ENCODE measurements at regions not wholly inside any gene's neighbourhood (a gene's known extent, or its start where the extent isn't known, plus 50 kb on each side); places are given as distances from the start of the nearest gene placed in this dataset.

DNA sequence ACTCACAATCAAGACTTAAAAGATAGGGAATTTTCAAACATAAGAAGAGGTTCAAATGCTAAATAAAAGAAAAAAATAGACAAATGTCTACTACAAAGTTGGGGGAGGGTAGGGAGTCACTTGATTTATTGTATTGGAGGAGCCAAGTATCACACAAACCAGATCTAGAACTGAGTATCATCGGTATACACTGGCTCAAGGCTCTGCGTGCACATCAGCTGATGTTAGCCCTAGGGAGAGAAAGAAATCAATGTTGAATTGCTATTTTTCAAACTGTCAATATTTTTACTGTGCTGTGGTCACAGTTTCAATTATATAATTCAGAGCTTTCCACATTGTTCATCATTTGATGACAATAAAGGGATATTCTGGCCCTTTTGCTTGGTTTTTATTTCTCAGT is 54.9 kb upstream of the RXFP2 start:
- DNase-seq (ENCODE audit: insufficient read length, low spot score) (no peak), FAIRE-seq (no peak)
- TF ChIP-seq POLR2A (IDR thresholded peaks at IDR 0.05; ENCODE audit: low read depth, low read length) (no peak), TAF1 (IDR thresholded peaks at IDR 0.05; ENCODE audit: low read depth, low read length) (no peak), SPI1 (IDR thresholded peaks at IDR 0.05; ENCODE audit: low read depth, low read length) (no peak), POU2F2 (IDR thresholded peaks at IDR 0.05; ENCODE audit: low read depth, low read length) (no peak), POLR2AphosphoS5 (IDR thresholded peaks at IDR 0.05; ENCODE audit: low read depth, low read length) (no peak), PAX5 (IDR thresholded peaks at IDR 0.05; ENCODE audit: insufficient read depth, low read length, severe bottlenecking) (no peak)

DNA sequence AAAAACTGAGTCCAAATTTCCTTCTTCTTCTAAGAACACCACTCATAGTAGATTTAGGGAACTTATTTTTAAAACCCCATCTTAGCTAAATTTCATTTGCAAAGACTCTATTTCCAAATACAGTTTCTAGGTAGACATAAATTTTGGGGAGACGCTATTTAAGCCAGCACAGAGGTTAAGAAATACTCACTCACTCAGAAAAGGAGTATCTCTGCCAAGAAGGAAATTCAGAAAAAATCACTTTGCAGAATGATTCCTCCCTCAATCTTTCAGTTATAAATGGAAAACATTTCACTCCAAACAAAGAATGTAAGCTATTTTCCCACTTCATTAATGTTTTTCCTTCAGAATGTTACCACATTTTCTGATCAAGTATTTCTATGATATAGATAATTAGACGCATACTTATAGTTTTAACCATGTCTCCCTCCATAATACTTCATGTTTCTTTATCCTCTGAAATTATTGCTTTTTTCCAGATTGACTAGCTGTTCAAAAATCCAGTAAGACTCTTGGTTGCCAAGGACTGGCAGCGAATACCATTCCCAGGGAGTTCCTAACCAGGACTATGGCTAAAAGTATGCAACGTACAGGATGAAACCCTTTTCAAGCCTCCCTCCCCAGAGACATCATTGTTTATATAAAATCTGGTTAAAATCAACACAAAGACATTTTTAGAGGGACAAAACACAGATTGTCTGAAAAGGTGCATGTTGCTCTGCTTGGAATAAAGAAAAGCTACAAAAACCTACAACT is 52.5 kb upstream of the RXFP2 start:
- TF ChIP-seq POU2F2 (IDR thresholded peaks at IDR 0.05; ENCODE audit: low read depth, low read length) (no peak), POLR2A (IDR thresholded peaks at IDR 0.05; ENCODE audit: low read depth, low read length) (no peak), SPI1 (IDR thresholded peaks at IDR 0.05; ENCODE audit: low read depth, low read length) (no peak), PAX5 (IDR thresholded peaks at IDR 0.05; ENCODE audit: insufficient read depth, low read length, severe bottlenecking) (no peak), TAF1 (IDR thresholded peaks at IDR 0.05; ENCODE audit: low read depth, low read length) (no peak), POLR2AphosphoS5 (IDR thresholded peaks at IDR 0.05; ENCODE audit: low read depth, low read length) (no peak)
- no peak for FAIRE-seq
- DNase-seq (ENCODE audit: insufficient read length, low spot score): no peak

All from GM12891 (cell line).